Body of pancreas (tissue), 4 donors: ENCODE measurements at regions not wholly inside any gene's neighbourhood (a gene's known extent, or its start where the extent isn't known, plus 50 kb on each side); places are given as distances from the start of the nearest gene placed in this dataset.

Experiments
- CTCF ChIP-seq, 7 experiments: fragments of 450-650 bp in 4 of 7; fragments of 200-600 bp in 3 of 7; sonication (generic) in 3 of 7; IDR thresholded peaks; one replicate each; pipeline ENCODE4 v1.5.1; 2016 to 2019; ENCODE audit warnings: antibody characterized with exemption in 7 of 7
- POLR2A ChIP-seq, 3 donors: fragments of 450-650 bp; IDR thresholded peaks; one replicate each; pipeline ENCODE4 v1.6.1; 2016; ENCODE audit warnings: antibody characterized with exemption in 3 of 3, mild to moderate bottlenecking in 2 of 3

GRCh38 chr2:19753818-19754217, 148.0 kb downstream of the TTC32 start:
- no peak for TF ChIP-seq CTCF (IDR thresholded peaks at IDR 0.05)
- TF ChIP-seq POLR2A (IDR thresholded peaks at IDR 0.05), result no peak
